Pulmonary artery endothelial cell (primary cell): ENCODE measurements at regions not wholly inside any gene's neighbourhood (a gene's known extent, or its start where the extent isn't known, plus 50 kb on each side); places are given as distances from the start of the nearest gene placed in this dataset.

Experiments
- DNase-seq: peaks from one replicate; pipeline ENCODE4 v3.0.0-alpha.2; 2011; ENCODE audit warnings: low read depth, low spot score

DNA sequence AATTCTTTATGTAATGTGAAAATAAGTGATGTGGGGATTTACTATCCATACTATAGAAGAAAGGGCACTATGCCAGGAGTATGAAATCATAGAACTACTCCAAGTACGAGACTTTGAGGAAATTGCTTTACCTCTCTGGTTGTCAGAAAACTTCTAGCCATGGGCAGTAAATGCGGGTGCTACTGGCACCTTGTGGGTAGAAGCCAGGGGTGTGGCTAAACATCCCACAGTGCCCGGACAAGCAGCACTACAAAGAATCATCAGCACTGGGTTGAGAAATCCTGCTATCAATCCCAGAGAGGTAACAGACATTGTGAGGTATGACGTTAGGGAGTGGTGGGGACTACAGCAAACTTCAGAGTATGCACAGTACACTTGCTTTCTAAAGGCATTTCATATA lies 453.5 kb upstream of the TNP1 start:
- no peak for DNase-seq

DNA sequence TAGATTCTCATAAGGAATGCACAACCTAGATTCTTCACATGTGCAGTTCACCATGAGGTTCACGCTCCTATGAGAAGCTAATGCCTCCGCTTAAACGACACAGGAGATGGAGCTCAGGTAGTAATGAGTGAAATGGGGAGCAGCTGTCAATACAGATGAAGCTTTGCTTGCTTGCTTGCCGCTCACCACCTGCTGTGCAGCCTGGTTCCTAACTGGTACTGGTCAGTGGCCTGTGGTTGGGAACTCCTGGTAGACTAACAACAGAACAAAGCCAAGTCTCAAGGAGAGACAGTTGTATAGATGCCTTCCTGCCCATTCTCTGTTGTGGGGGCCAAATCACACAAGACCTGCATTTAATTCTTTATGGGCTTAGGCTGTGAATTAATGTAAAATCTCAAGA lies 449.2 kb upstream of the TNP1 start:
- no peak for DNase-seq

DNA sequence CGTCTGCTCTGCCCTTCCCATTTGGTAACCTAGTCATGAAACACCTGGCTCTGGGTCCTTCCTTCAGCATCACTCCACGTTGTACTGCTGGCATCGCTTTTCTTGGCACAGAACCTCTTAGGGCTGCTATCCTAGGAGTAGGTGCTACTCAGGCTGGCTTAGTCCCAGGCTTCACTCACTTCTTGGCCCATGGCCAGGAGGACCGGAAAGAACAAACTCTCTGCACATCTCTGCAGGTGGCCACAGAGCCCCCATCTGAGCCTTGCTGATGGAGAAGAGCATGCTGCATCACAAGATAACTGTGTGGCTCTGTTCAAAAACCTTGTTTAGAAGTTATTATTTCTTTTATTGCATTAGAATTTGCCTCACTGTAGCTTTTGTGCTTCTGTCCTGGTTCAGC lies 447.2 kb upstream of the TNP1 start:
- no peak for DNase-seq

DNA sequence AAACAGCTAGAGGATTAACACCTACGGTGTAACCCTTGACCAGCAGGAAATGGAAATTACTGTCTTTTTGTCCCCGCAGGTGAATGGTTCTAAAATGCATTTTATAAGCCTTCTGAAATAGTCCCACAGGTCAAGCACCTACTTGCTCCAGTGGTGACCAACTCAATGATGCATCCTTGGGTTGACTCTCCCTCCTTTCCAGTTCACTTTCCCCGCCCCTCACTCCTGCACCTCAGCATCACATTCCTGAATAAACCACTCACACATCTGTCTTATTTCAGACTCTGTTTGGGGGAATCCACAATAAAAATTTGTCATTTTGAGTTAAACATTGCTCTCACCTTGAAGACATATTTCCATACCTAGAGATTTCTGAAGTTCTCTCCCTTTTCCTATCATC lies 446.0 kb upstream of the TNP1 start:
- no peak for DNase-seq

DNA sequence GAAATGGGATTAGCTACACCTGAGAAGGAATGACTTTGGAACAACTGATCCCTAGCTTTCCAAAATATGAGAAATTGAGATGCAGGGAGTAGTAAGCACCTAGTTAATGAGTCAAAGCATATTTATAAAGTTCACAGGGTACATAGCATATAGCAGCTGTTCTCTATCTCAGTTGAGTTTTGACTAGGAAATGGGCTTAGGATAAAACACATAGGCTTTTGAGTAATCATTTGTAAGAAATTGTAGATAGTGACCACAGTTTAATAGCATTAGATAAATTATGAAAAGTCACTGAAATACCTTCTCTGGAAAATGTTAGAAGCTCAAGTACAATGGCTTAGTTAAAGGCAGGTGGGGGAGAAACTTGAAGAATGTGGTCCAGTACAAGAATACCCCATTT lies 444.7 kb upstream of the TNP1 start:
- no peak for DNase-seq

DNA sequence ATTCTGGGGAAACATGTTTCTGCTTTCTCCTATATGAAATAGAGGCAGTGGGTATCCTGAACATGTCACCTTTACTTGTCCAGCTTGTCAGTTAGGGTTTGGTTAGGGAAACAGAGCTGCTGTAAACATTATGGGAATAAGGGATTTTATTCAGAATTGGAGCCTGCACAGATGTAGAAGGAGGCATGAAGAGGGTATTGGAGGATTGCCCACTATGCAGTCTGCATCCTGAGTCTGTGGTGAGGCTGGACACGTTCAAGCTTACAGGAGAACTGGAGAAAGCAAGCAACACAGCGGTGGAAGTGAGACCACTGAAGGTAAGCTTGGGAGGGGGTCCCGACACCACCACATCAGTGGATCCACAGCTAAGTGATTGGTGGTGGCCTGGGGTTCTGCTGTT lies 443.0 kb upstream of the TNP1 start:
- no peak for DNase-seq

DNA sequence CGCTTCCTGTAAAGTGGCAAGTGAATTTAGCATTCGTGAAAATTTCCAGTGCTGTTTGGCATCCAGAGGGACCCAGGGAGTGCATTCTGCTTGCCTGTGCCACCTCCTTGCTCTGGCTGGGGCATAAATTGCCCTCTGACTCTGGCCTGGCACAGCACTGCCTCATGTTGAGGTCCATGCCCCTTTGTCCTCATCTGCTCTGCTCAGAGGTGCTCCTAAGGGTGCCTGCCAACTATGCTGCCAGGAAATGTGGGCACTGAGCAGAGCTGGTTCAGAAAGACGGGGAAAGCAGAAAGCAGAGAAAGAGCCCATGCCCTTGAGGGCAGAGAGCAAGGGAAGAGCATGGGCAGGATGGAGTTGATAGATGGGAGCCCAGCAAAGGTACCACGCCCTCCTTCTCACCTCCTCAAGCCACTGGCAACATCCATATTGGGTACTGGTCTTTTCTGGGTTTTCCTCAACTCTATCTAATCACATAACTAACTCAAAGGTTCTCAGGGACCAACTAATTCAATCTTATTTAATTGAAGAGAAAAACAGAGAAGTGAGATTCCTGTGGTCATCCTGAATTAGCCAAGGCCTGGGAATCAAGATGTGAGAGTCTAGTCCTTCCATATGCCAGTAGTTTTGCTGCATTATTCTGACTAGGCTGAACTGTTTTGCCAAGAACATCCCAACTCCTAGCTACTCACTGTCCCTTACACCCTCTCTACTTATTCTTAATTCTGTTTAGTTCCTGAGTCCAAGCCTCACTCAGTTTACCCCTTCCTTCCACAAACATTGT lies 441.5 kb upstream of the TNP1 start:
- no peak for DNase-seq

DNA sequence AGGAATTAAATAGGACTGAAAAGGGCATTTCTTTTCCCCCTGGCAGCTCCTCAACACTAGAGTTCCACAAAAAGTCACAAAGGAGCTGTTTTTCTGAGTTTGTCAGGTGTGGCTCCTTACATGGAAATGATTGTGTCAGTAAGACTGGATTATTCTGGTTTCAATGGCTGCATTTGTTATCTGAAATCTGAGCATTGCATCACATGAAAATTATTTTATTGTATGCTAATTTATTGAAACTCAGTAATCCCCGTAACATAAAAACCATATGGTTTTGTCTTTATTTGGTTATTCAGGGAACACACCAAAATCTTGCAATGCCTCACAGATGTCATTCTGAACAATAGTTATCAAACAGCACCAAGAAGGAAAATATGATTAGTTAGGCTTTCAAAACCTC lies 439.7 kb upstream of the TNP1 start:
- no peak for DNase-seq

DNA sequence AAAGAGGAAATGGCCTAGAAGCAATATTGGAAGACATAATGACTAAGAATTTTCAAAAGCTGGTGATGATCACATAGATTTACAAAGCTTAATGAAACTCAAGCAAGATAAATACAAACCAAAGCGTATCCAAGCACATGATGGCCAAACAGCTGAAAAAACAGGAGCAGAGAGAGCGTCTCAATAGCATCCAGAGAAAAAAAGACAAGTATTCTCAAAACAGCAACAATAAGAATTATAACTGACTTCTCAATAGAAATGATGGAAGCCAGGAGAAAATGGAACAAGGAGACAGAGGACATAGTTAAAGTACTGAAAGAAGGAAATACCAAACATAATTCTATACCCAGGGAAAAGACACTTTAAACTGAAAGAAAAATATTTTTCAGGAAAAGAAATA lies 437.2 kb upstream of the TNP1 start:
- DNase-seq: no peak

DNA sequence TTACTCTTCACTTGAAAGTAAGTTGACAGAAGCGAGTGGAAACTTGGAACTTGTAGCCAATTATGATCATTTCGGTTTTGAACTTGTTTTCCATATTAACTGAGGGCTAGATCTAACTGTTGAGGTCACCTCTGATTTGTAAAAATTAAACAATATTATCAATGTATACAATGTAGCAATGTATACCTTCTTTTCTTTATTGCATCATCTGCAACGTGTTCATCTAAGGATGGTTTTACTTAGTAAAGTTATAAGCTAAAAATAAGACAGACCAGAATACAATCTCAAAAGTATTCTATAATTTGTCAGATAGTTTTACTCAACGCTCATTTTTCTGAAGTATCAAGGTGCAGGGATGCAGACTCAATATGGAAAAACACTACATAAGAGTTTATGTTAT lies 435.0 kb upstream of the TNP1 start:
- DNase-seq: no peak

DNA sequence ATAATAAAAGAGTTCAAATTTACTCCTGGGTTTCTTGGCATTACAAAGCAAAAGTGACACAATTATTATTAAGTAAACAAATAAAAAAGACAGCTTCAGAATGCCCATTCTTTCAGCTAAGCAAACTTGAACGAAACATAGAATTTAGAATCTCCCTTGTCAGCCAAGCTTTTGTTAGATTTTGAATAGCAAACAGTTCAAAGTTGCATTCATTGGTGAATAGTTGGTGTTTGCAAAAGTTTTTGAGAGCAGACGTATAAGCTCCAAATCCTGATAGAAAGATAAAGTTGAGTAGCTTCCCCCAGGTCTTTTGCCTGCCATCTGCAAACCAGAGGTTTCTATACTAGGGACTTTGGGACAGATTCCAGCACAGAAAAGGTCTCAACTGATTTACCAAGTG lies 434.3 kb upstream of the TNP1 start:
- DNase-seq: no peak

DNA sequence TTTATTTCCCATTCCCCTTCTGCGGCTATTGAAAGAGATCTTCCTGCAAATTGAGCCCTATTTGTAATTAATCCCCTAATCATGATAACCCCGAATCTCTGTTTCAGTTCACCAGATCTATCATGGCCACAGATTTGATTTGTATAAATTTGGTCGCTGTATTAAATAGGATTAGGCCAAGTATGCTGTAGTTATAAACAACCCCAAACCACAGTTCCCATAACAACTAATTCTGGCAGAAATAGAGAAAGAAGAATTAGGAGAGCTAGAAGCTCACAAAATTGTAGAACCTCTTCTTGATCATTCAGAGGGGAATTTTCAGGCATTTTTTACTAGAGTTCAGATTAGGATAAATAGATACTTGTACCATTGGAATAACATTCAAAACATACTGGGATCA lies 433.7 kb upstream of the TNP1 start:
- DNase-seq: no peak

DNA sequence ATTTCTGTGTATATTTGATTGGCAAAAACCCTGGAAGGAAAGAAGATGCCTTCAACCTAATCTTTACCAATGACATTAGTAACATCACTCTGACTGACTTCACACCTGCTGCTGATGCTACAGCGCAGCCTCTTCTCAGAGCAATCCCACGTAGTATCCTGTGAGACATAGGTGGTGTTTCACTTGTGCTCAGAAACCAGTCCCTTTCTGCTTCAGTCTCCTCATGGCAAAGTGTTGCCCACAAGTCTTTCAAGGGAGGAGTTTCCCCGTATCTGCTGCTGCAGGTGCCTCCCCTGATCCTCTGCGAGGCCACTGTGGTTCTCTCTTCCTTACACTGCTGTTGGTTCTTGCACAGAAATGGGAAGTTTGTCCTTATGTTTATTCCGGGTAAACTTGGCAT lies 433.2 kb upstream of the TNP1 start:
- no peak for DNase-seq

DNA sequence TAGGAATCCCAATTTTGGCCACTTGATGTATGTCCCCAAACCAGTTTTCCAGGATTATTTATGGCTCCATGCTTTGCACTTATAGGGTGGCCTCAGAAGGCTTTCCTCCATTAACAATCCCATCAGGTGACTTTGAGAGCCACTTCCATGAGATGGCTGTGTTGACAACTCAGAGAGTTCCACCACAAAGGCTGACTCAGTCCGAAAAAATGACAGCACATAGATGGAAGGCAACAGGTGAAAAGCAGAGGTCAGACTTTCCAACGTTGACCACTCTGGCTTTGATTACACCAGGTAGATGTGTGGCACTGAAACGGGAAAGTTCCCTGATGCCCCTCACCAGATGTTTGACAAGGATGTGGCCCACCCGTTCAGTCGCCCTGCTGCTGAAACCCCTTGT lies 431.4 kb upstream of the TNP1 start:
- DNase-seq: no peak

DNA sequence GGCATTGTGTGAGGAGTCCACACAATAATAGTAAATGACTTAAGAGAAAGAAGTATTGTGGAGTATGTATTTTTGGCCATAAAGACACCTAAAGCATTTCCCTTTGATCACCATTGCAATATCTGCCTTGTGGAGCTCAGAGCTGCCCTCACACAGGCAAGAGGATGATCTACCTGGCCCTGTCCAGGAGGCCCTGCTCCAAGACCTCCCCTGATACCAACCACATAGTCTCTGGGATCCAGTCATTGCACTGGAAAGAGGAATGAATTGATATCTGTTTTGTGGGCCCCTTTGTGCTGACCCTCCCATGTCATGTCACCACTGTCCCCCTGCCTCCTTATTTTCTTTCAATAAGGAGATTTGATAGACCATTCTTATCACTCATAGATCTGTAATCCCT lies 430.6 kb upstream of the TNP1 start:
- DNase-seq: no peak

DNA sequence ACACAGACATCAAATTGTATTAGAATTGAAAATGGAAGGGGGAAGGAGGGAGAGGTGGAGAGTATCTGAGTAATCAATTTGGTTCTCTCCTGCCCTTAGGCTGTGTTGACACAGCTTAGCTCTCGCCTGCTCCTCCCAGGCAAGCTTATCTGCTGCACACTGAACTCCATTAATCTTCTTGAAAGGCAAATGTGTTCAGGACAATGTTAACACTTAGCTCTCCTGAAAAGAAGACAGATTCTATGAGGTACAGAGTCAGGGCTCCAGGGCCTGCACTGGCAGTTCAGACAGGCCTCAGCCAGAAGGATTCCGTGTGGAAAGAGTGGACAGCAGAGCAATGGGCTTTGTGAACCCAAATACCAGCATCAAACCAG lies 430.0 kb upstream of the TNP1 start:
- DNase-seq: no peak

DNA sequence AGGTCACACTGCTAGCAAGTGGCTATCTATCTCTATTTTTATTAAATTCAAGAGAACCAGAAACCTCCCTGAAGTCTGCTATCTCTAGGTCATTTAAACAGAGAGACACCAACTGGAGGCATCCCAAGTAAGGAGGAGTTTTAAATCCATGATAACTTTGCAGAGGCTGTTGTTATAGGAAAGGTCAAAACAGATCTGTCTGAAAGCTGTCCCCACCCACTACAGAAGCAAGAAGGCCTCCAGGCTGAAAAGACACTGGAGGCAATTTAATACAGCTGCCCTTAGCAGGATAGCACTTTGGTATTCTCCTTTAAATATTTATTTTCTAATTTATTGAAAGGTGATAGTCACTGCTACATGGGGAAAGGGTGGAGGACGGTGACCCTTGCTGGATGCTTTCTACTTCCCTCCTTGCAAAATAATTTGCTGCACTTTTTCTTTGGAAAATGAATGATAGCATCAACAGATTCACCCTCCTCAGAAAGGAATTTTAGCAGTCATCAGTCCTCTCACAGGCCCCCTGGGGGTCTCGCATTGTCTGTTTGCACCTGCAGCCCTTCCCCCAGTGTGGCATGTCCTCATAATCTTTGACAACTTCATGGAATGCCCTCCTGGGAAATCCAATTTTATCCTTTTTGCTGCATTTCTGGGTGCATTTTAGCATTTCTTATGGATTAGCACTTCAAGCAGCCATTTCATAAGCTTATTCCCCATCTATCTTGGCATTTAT lies 429.5 kb upstream of the TNP1 start:
- no peak for DNase-seq

DNA sequence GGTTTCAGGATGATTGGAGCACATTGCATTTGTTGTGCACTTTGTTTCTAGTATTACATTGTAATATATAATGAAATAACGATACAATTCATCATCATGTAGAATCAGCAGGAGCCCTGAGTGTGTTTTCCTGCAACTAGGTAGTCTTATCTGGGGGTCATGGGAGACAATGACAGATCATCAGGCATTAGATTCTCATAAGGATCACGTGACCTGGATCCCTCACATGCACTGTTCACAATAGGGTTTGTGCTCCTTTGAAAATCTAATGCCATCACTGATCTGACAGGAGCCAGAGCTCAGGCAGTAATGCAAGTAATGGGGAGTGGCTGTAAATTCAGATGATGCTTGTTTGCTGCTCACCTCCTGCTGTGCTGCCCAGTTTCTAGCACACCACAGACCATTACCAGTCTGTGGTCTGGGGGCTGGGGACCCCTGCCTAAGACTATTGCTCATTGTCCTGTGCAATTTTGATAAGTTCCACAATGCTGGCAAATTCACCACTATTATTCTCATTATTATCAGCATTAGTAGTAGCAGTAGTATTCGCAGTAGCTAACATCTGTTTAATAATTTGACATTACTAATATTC lies 428.7 kb upstream of the TNP1 start:
- no peak for DNase-seq

DNA sequence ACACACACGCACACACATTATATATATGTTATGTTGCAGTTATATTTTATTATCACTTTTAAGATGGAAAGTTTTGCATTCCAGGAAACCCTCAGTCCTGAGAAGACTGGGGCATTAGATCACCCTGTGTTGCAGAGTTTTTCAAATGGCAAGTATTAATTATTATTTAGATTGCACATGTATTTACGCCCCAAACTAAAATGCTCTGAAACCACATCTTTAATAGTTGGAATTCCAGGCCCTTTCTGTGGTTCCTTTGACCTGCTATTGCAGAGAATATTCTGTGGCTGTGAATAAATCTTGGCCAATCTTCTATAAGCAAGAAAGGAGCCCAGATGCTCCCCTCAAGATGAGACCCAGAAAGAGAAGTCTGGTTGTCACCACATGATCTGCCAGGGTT lies 427.0 kb upstream of the TNP1 start:
- DNase-seq: no peak

DNA sequence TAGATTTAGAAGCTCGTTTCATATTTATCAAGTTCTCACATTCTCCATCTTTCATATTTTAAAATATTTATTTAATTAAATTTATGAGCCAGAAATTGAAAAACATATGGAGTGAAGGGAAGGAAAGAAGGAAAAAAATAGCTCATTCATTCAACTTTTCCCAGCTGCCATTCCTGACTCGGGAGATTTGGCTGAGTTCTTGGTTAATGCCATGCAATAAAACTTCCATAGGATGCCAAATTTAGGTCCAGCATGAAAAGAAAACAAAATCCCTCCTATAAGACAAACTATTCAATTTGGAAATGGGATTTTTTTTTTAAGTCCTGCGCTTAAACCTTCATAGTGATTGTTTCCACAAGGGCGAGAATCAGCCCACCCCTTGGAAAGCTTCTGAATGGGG lies 426.1 kb upstream of the TNP1 start:
- DNase-seq: no peak

DNA sequence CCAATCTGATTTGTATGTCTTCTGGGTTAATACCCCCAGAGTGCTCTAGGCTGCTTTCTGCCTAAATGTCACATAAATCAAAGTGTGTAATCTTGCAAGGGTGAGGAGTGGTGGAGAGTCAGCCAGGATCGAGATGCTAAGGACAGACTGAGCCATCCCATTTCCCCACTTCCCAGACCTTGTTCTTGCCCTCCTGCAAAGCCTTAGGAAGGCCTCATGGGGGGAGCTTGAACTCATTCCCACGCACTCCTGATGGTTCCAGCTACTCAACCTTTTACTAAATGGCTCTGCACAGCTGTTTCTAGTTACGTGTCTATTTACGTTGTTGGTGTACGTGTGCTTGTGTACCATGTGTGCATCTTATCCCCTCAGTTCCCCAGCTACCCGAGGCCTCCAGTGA lies 423.6 kb upstream of the TNP1 start:
- no peak for DNase-seq

DNA sequence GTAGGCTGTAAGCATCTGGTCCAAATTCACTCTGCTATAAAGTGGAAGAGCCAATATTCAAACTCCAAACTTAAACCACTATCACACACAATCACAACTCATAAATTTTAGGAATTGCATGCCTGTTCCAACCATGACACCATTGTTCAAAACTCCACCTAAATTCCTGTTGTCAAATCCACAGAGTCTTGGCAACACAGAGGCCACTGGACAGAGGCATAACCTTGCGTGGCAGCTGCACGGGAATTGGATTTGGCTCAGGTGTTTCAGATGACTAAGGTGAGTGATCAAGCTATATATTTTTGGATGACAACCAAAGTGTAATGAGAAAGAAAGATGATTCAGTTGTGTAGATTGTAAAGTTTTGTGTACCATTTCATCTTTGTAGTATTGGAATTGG lies 422.7 kb upstream of the TNP1 start:
- DNase-seq: no peak

DNA sequence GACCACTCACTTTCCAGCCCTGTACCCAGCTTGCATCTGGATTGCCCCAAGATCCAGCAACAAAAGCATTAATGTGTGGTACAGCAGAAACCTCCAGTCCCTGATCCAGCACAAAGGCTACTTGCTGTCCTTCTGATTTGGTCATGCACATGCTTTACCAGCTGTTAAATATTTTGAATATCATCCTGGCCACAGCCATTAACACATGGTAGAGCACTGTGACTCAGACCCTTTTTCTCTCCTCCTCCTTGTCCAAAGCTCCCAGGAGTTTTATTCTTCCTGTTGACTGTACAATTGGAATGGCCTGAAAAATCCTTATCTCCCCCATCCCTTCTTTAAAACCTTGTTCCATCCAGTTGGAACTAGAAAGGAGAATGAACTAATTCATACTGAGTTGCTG lies 419.7 kb upstream of the TNP1 start:
- DNase-seq: peak; percentile 24
